Kidney epithelial cell (primary cell): ENCODE measurements at regions not wholly inside any gene's neighbourhood (a gene's known extent, or its start where the extent isn't known, plus 50 kb on each side); places are given as distances from the start of the nearest gene placed in this dataset.
A peak's percentile ranks its signal among the peaks of the same experiment; 100 is the strongest.

Experiments
- DNase-seq: peaks from one replicate; pipeline ENCODE4 v3.0.0-alpha.2; 2010; ENCODE audit warnings: low read depth
- H3K27me3 ChIP-seq: 2 replicates; pipeline ENCODE4 v1.6.0; 2011; ENCODE audit warnings: low read length; ENCODE audit not compliant: control insufficient read depth, insufficient read depth
- H3K36me3 ChIP-seq: 2 replicates; pipeline ENCODE4 v1.5.1; 2011; ENCODE audit warnings: low read length; ENCODE audit not compliant: control insufficient read depth, insufficient read depth
- H3K4me3 ChIP-seq: 2 replicates; pipeline ENCODE4 v1.5.1; 2011; ENCODE audit warnings: low read depth, mild to moderate bottlenecking, control low read depth, low read length
- CTCF ChIP-seq: IDR thresholded peaks from 2 replicates; pipeline ENCODE4 v1.5.1; 2011; ENCODE audit warnings: mild to moderate bottlenecking, moderate library complexity, low read length, control low read depth, inconsistent platforms; ENCODE audit not compliant: insufficient read depth, poor library complexity, severe bottlenecking

GRCh38 chr5:99109894-99110293 is 181.1 kb upstream of the CHD1 start:
- TF ChIP-seq CTCF = no peak
- H3K27me3 ChIP-seq = no peaks in the 10 kb centered on the region
- no peak overlapping the region for H3K4me3 ChIP-seq
- H3K36me3 ChIP-seq = no peaks in the 10 kb centered on the region
- no peak for DNase-seq

GRCh38 chr5:99105216-99105615 is 176.4 kb upstream of the CHD1 start:
- H3K4me3 ChIP-seq = no peak overlapping the region
- TF ChIP-seq CTCF = no peak
- no peaks in the 10 kb centered on the region for H3K36me3 ChIP-seq
- H3K27me3 ChIP-seq = no peaks in the 10 kb centered on the region
- DNase-seq = no peak

GRCh38 chr5:99104538-99105132 is 175.8 kb upstream of the CHD1 start:
- Histone ChIP-seq H3K4me3 (no peak overlapping the region), H3K27me3 (no peaks in the 10 kb centered on the region), H3K36me3 (no peaks in the 10 kb centered on the region)
- DNase-seq = no peak
- TF ChIP-seq CTCF = peak; percentile 54

GRCh38 chr5:99102073-99102697 is 173.4 kb upstream of the CHD1 start:
- Histone ChIP-seq H3K36me3 (no peaks in the 10 kb centered on the region), H3K27me3 (no peaks in the 10 kb centered on the region), H3K4me3 (no peak overlapping the region)
- DNase-seq = no peak
- TF ChIP-seq CTCF = no peak

- Histone ChIP-seq H3K36me3 (no peaks in the 10 kb centered on the region), H3K27me3 (no peaks in the 10 kb centered on the region), H3K4me3 (no peak overlapping the region)
- no peak for DNase-seq
- no peak for TF ChIP-seq CTCF
Measured at GRCh38 chr5:99099691-99100090, 170.9 kb upstream of the CHD1 start.
